Neural progenitor cell (in vitro differentiated cells): ENCODE measurements at regions not wholly inside any gene's neighbourhood (a gene's known extent, or its start where the extent isn't known, plus 50 kb on each side); places are given as distances from the start of the nearest gene placed in this dataset.

ENCODE experiments used
- EZH2 ChIP-seq: fragments of 200-600 bp; sonication (generic); IDR thresholded peaks from 2 replicates; pipeline ENCODE4 v1.6.1; 2017; ENCODE audit warnings: antibody characterized with exemption, mild to moderate bottlenecking, moderate library complexity
- TF ChIP-seq, protein P1 (sequence below): fragments of 200-600 bp; sonication (generic); IDR thresholded peaks from 2 replicates; pipeline ENCODE4 v1.5.1; 2017; ENCODE audit warnings: antibody characterized with exemption, mild to moderate bottlenecking

DNA sequence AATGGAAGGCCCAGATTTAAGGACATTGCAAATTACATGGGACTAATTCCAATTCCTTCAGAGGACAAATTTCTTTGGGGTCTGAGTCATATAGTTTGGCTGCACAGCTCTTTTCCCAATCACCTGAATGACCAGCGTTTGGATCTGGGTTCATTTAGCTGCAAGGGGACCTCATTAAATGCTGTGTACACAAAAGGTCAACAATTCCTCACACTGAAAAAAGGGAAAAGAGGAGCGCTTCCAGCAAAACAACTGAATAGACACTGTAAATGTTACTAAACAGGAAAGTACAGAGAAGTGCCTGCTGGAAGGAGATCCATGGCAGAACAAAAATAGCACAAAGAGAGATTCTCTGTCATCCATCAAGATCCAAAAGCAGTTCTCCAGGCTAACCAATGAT lies 356.0 kb upstream of the LMCD1 start:
- TF ChIP-seq, protein P1, sequence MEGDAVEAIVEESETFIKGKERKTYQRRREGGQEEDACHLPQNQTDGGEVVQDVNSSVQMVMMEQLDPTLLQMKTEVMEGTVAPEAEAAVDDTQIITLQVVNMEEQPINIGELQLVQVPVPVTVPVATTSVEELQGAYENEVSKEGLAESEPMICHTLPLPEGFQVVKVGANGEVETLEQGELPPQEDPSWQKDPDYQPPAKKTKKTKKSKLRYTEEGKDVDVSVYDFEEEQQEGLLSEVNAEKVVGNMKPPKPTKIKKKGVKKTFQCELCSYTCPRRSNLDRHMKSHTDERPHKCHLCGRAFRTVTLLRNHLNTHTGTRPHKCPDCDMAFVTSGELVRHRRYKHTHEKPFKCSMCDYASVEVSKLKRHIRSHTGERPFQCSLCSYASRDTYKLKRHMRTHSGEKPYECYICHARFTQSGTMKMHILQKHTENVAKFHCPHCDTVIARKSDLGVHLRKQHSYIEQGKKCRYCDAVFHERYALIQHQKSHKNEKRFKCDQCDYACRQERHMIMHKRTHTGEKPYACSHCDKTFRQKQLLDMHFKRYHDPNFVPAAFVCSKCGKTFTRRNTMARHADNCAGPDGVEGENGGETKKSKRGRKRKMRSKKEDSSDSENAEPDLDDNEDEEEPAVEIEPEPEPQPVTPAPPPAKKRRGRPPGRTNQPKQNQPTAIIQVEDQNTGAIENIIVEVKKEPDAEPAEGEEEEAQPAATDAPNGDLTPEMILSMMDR: no peak
- TF ChIP-seq EZH2: no peak
